Subcutaneous abdominal adipose tissue (tissue), 5 donors: ENCODE measurements at regions not wholly inside any gene's neighbourhood (a gene's known extent, or its start where the extent isn't known, plus 50 kb on each side); places are given as distances from the start of the nearest gene placed in this dataset.

ENCODE experiments used
- H3K27ac ChIP-seq: one replicate; pipeline ENCODE4 v1.7.0; 2013; ENCODE audit warnings: low read depth, mild to moderate bottlenecking, inconsistent platforms, low read length, moderate library complexity
- H3K27me3 ChIP-seq, 5 donors: one replicate each; pipeline ENCODE4 v1.7.0; 2013; ENCODE audit warnings: low read length in 5 of 5, inconsistent platforms in 1 of 5; ENCODE audit not compliant: control insufficient read depth in 5 of 5, insufficient read depth in 4 of 5
- H3K36me3 ChIP-seq, 5 donors: one replicate each; pipeline ENCODE4 v1.7.0; 2013; ENCODE audit warnings: low read length in 5 of 5; ENCODE audit not compliant: control insufficient read depth in 5 of 5, insufficient read depth in 5 of 5
- H3K4me1 ChIP-seq, 5 donors: one replicate each; pipeline ENCODE4 v1.7.0; 2013; ENCODE audit warnings: low read length in 5 of 5, mild to moderate bottlenecking in 3 of 5, moderate library complexity in 1 of 5; ENCODE audit not compliant: control insufficient read depth in 5 of 5, insufficient read depth in 5 of 5
- H3K4me3 ChIP-seq, 5 donors: one replicate each; pipeline ENCODE4 v1.7.0; 2013; ENCODE audit warnings: low read length in 5 of 5, low read depth in 1 of 5
- H3K9ac ChIP-seq, 5 donors: one replicate each; pipeline ENCODE4 v1.7.0; 2013; ENCODE audit warnings: low read length in 5 of 5, mild to moderate bottlenecking in 4 of 5, moderate library complexity in 3 of 5
- H3K9me3 ChIP-seq, 5 donors: one replicate each; pipeline ENCODE4 v1.7.0; 2013; ENCODE audit warnings: low read length in 5 of 5; ENCODE audit not compliant: control insufficient read depth in 5 of 5
- donor health status: healthy.
- donor health status: healthy.
- donor health status: healthy.
- donor health status: healthy.
- donor health status: healthy.

DNA sequence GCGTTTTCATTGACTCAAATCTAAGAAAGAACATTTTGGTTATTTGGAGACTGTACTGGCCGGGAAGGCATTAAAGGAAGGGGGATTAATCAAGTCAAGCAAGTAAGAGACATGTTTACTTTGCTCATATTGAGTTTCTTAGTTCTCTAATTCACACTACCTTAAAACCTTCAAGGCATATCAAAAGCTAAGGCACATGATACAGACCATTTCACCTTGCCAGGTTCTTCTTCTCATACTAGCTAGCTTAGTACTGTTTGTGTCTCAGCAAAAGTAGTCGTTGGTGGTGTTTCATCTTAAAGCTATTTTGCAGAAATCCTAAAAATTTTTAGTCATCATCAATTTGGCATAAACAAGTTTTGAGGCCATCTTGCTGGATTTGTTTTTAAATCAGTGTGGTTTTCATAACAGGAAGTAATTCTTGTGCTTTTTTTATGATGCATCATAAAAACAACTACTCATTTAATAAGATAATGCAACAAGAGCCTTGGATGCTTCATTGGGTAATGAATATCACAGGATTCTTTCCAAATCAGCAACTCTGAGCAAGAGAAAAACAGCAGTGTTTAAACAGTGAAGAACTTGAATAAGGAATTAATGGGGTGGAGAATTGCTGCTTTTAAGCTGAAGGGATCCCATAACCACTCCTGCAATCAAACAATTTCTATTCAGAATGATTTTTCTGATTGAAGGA, 425.3 kb downstream of the EPM2A start:
- no peaks in the 10 kb centered on the region for H3K9me3 ChIP-seq
- no peak overlapping the region for H3K27ac ChIP-seq
- no peaks in the 10 kb centered on the region for H3K4me1 ChIP-seq
- no peaks in the 10 kb centered on the region for H3K36me3 ChIP-seq
- H3K27me3 ChIP-seq, result no peaks in the 10 kb centered on the region
- H3K9ac ChIP-seq, result no peak overlapping the region
- no peak overlapping the region for H3K4me3 ChIP-seq

DNA sequence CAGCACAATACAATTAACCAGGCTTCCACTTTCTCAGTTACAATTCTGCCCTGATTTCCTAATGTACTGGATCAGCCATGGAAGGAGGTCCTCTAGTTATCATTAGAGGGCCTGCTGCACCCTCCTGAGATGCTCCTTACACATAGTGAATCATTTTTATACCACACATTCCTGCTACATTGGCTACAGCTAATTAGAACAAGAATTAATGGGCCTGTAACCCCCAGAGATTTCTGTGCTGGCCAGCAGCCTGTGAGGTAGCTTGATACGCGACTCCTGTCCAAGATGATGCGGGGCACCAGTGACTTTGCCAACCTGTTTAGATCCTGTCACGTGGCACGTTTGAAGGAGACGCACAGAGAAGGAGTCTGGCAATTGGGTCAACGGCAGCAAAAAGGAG, 422.8 kb downstream of the EPM2A start:
- no peak overlapping the region for H3K9ac ChIP-seq
- no peak overlapping the region for H3K4me3 ChIP-seq
- H3K9me3 ChIP-seq, result no peaks in the 10 kb centered on the region
- no peaks in the 10 kb centered on the region for H3K4me1 ChIP-seq
- no peak overlapping the region for H3K27ac ChIP-seq
- H3K27me3 ChIP-seq, result no peaks in the 10 kb centered on the region
- no peaks in the 10 kb centered on the region for H3K36me3 ChIP-seq

DNA sequence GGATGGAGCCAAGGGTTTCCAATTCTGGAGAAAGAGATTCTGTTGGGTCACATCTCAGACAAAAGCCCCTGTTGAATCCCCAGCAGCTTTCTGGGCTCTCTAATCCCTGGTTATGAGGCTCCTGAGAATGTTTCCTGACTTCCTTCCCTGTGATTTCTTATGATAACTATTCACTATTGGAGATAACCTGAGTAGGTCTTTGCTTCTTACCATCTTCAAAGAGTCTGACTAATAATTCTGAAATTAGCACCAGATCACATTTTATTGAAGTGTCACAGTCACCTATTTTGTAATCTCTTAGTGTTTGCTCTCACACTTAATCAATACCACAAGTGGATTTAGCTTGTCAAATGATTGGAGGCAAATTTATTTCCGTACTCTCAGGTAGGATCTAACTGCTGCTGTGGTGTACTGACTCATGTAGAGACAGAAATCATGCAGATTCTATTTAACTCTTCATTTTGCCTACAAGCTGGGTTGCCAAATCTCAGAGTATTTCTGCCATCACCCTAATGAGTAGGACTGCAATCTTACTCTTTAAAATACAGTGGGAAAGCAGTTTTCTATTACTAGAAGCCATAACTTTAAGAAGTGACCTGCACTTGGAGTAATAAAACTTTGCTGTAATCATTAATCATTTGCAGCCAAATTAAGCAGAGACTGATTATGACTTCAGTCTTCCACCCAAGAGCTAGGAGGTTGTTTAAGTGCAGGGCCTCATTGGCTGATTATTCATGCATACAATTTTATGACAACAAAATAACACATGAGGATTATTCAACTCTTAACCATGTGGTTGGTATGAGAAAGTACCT, 422.1 kb downstream of the EPM2A start:
- H3K27ac ChIP-seq, result no peak overlapping the region
- H3K9me3 ChIP-seq, result peaks cover 0 to 4% (median 0%) of the 10 kb centered on the region in 5 donors
- H3K9ac ChIP-seq, result no peak overlapping the region
- no peaks in the 10 kb centered on the region for H3K4me1 ChIP-seq
- H3K36me3 ChIP-seq, result no peaks in the 10 kb centered on the region
- no peaks in the 10 kb centered on the region for H3K27me3 ChIP-seq
- no peak overlapping the region for H3K4me3 ChIP-seq

DNA sequence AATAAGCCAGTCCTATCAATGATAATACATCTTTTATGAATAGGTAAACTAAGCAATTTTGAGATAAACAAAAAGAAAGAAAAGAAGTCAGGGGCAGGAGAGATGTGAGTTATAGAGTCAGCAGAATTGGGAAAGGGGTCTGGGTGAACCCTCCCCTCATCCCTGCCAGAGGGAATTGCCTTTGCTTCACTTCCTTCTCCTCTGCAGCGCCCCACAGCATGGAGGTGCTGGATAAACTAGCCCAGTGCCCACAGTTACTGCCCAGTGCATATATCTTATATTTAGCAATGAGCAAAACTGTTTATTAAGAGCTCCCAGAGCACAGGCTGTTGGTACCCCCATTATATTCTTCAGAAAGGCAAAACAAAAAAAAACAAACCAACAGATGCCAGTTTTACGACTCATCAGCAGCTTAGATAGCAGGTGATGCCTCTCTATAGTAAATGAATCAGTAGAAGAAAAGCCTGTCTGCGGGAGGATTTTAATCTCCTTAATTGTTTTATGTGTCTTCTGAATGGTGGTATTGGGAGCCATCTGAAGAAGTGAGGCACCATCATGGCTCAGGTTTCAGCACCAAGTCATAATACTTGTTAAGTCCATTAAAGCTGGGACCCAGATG, 419.2 kb downstream of the EPM2A start:
- no peaks in the 10 kb centered on the region for H3K4me1 ChIP-seq
- H3K27ac ChIP-seq, result no peak overlapping the region
- no peaks in the 10 kb centered on the region for H3K36me3 ChIP-seq
- peaks cover 0 to 5% (median 0%) of the 10 kb centered on the region in 5 donors for H3K9me3 ChIP-seq
- H3K9ac ChIP-seq, result no peak overlapping the region
- no peak overlapping the region for H3K4me3 ChIP-seq
- no peaks in the 10 kb centered on the region for H3K27me3 ChIP-seq

DNA sequence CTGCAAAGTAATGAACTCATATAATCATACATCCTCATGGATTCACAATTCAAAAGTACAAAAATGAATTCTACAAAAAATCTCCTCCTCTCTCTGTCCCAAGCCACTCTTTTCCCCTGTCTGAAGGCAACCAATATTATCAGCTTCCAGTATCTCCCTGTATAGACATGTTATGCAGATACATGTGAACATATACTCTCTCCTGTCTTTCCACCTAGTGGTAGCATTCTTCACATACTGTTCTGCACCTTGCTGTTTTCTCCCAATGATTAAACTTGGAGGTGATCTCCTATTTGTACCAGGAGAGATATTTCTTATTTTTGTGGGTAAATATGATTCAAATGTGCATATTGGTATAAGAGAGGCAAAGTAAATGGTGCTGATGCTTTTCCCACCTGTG, 416.4 kb downstream of the EPM2A start:
- H3K27me3 ChIP-seq, result no peaks in the 10 kb centered on the region
- H3K27ac ChIP-seq, result no peak overlapping the region
- no peak overlapping the region for H3K4me3 ChIP-seq
- H3K36me3 ChIP-seq, result no peaks in the 10 kb centered on the region
- peaks cover 0 to 5% (median 0%) of the 10 kb centered on the region in 5 donors for H3K9me3 ChIP-seq
- peaks cover 0 to 5% (median 0%) of the 10 kb centered on the region in 5 donors for H3K4me1 ChIP-seq
- no peak overlapping the region for H3K9ac ChIP-seq

DNA sequence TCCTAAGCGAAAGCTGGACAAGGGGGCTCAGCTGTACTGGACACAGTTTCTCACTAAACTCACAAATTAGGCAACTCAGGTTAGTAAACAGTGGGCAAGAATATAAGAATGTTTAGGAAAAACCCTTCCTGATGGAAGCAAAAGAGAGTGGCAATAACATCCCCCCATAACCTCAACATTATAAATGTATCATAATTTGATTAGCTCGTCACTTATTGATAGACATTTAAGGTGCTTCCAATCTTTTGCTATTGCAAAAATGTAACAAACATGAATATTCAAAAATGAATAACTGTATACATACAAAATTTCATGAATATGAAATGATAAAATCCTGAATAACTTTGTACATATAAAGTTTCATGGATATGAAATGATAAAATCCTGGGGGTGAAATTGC, 415.7 kb downstream of the EPM2A start:
- Histone ChIP-seq H3K27ac (no peak overlapping the region), H3K27me3 (no peaks in the 10 kb centered on the region), H3K4me3 (no peak overlapping the region), H3K9me3 (peaks cover 0 to 5% (median 0%) of the 10 kb centered on the region in 5 donors), H3K36me3 (no peaks in the 10 kb centered on the region), H3K4me1 (peaks cover 0 to 6% (median 0%) of the 10 kb centered on the region in 5 donors), H3K9ac (no peak overlapping the region)

DNA sequence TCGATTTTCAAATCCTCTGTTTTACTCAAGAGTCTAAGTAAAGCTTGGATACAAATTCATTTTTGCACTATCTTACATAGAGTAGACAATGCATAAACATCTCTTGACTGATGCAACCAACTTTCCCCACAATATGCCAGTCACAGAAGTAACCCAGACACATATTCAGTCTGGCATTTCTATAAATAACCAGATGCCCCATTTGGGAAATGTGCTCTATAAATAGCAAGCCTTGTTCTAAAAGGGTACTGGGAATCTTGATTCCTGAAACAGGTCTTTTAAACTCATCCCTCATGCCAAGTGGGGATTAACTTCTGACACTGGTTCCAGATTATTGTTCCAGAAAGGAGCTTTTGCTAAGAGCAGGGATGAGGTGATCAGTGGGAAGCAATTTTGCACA, 411.7 kb downstream of the EPM2A start:
- Histone ChIP-seq H3K36me3 (no peaks in the 10 kb centered on the region), H3K27ac (no peak overlapping the region), H3K27me3 (no peaks in the 10 kb centered on the region)

DNA sequence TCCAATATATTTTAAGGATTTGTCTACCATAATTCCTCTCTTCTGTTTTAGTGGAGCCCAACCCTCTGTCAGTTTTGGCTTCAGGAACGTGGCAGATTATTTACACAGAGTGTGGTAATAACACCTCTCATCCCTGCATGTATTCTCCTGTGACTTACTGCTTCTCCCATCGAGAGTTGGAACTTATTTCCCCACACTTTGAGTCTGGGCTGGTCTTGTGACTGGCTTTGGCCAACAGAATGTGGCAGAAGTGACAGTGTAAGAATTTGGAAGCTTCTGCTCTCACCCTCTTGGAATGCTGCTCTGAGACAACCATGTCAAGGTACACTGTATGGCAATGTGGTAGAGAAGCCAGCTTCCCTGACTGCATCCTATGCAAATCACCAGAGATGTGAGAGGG, 407.7 kb downstream of the EPM2A start:
- Histone ChIP-seq H3K4me3 (no peak overlapping the region), H3K27ac (no peak overlapping the region), H3K4me1 (peaks cover 0 to 21% (median 1%) of the 10 kb centered on the region in 5 donors), H3K36me3 (no peaks in the 10 kb centered on the region), H3K9ac (no peak overlapping the region), H3K27me3 (no peaks in the 10 kb centered on the region), H3K9me3 (no peaks in the 10 kb centered on the region)

More for the DNA sequence above, 411.7 kb downstream of the EPM2A start:
- Histone ChIP-seq H3K9me3 (no peaks in the 10 kb centered on the region), H3K4me1 (peaks cover 0 to 18% (median 1%) of the 10 kb centered on the region in 5 donors), H3K4me3 (no peak overlapping the region), H3K9ac (no peak overlapping the region)

DNA sequence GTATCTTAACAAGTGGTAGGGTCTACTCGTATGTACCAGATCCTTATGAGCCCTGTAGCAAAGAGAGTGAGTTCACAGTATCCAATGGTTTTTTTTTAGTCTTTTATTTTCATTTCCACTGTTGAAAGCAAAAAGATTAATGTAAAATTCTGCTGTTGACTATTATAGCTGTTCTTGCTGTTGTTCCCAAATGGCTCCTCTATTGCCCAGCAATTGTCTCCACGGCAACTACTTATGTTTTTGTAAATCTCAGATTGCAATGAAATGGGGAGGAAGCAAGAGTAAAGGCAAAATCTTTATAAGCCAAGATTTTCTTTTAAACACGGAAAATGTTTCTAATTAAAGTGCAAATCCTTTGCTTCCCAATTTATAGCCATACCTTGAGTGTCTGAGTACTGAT, 406.1 kb downstream of the EPM2A start:
- Histone ChIP-seq H3K27ac (no peak overlapping the region), H3K9me3 (no peaks in the 10 kb centered on the region), H3K4me1 (peaks cover 0 to 15% (median 1%) of the 10 kb centered on the region in 5 donors), H3K4me3 (no peak overlapping the region), H3K36me3 (no peaks in the 10 kb centered on the region), H3K27me3 (no peaks in the 10 kb centered on the region), H3K9ac (no peak overlapping the region)

DNA sequence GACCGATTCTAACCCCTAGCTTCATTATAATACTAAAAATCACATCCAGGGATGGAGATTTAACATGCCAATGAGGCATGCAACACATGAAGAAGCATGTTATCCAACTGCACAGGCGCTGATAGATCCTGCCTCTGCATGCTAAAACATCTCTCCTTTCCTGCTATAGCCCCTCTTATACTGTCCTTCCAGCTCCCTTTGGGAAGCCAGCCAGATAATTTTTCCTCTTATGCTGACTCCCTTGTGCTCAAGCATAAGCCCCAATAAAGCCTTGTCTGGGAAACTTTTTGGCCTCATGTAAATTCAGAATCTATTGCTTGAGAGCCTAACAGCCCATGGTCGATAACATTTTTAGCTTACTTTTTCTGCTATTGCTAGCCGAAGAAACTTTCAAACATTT, 404.3 kb downstream of the EPM2A start:
- H3K27me3 ChIP-seq, result no peaks in the 10 kb centered on the region
- H3K4me1 ChIP-seq, result peaks cover 0 to 15% (median 1%) of the 10 kb centered on the region in 5 donors
- no peak overlapping the region for H3K4me3 ChIP-seq
- no peak overlapping the region for H3K9ac ChIP-seq
- H3K9me3 ChIP-seq, result no peaks in the 10 kb centered on the region
- no peaks in the 10 kb centered on the region for H3K36me3 ChIP-seq
- no peak overlapping the region for H3K27ac ChIP-seq
